ENCODE measurements at regions not wholly inside any gene's neighbourhood (a gene's known extent, or its start where the extent isn't known, plus 50 kb on each side); places are given as distances from the start of the nearest gene placed in this dataset.

- TF ChIP-seq CTCF (IDR thresholded peaks at IDR 0.05) (no peak), EP300 (IDR thresholded peaks at IDR 0.05) (no peak)
These were observed 377.8 kb upstream of the SMIM21 start for GRCh38 chr18:75805265-75805664.
